ENCODE measurements at regions not wholly inside any gene's neighbourhood (a gene's known extent, or its start where the extent isn't known, plus 50 kb on each side); places are given as distances from the start of the nearest gene placed in this dataset.

- Histone ChIP-seq H3K79me2 (ENCODE audit: control insufficient read depth, insufficient read depth, low read length) (no peaks in the 10 kb centered on the region), H3K9ac (ENCODE audit: insufficient read depth, low read length) (no peak overlapping the region), H3K27ac (ENCODE audit: insufficient read depth, low read length) (no peak overlapping the region), H3K4me2 (ENCODE audit: extremely low read depth, insufficient read depth, low read length) (no peak overlapping the region), H3K4me3 (replicated peaks in 1 of 4; ENCODE audit: control extremely low read depth in 1 of 4, insufficient read depth in 1 of 4, low read depth in 3 of 4, low read length in 4 of 4) (no peak overlapping the region), H3K4me1 (ENCODE audit: control insufficient read depth, extremely low read depth, insufficient read depth, low read length) (no peaks in the 10 kb centered on the region), H2AFZ (ENCODE audit: low read length) (no peak overlapping the region), H3K27me3 (ENCODE audit: control insufficient read depth, insufficient read depth, low read length) (peaks cover 4% of the 10 kb centered on the region), H3K9me3 (ENCODE audit: control insufficient read depth, insufficient read depth, low read depth, low read length) (no peaks in the 10 kb centered on the region), H4K20me1 (ENCODE audit: control insufficient read depth, extremely low read depth, insufficient read depth, low read length) (no peaks in the 10 kb centered on the region), H3K36me3 (ENCODE audit: control insufficient read depth, insufficient read depth, low read length) (no peaks in the 10 kb centered on the region)
- TF ChIP-seq CTCF (conservative IDR thresholded peaks at IDR 0.05 in 1 of 2, IDR thresholded peaks at IDR 0.05 in 1 of 2; ENCODE audit: low read depth in 1 of 2, low read length in 2 of 2) (no peak), EZH2 (IDR thresholded peaks at IDR 0.05; ENCODE audit: low read length, missing control alignments) (no peak)
- DNase-seq (ENCODE audit: low read depth in 2 of 2): no peak
These were observed 175.9 kb upstream of the TNRC6C start for GRCh38 chr17:77782611-77783010.

- no peaks in the 10 kb centered on the region for H4K20me1 ChIP-seq (ENCODE audit: control insufficient read depth, extremely low read depth, insufficient read depth, low read length)
- no peak overlapping the region for H3K27ac ChIP-seq (ENCODE audit: insufficient read depth, low read length)
- H3K9ac ChIP-seq (ENCODE audit: insufficient read depth, low read length): no peak overlapping the region
- H3K9me3 ChIP-seq (ENCODE audit: control insufficient read depth, insufficient read depth, low read depth, low read length): no peaks in the 10 kb centered on the region
- H2AFZ ChIP-seq (ENCODE audit: low read length): no peak overlapping the region
- H3K79me2 ChIP-seq (ENCODE audit: control insufficient read depth, insufficient read depth, low read length): no peaks in the 10 kb centered on the region
- no peak overlapping the region for H3K4me3 ChIP-seq (replicated peaks in 1 of 4; ENCODE audit: control extremely low read depth in 1 of 4, insufficient read depth in 1 of 4, low read depth in 3 of 4, low read length in 4 of 4)
- TF ChIP-seq EZH2 (IDR thresholded peaks at IDR 0.05; ENCODE audit: low read length, missing control alignments): no peak
- TF ChIP-seq CTCF (conservative IDR thresholded peaks at IDR 0.05 in 1 of 2, IDR thresholded peaks at IDR 0.05 in 1 of 2; ENCODE audit: low read depth in 1 of 2, low read length in 2 of 2): no peak
- no peaks in the 10 kb centered on the region for H3K36me3 ChIP-seq (ENCODE audit: control insufficient read depth, insufficient read depth, low read length)
- DNase-seq (ENCODE audit: low read depth in 2 of 2): no peak
- no peaks in the 10 kb centered on the region for H3K4me1 ChIP-seq (ENCODE audit: control insufficient read depth, extremely low read depth, insufficient read depth, low read length)
- no peak overlapping the region for H3K4me2 ChIP-seq (ENCODE audit: extremely low read depth, insufficient read depth, low read length)
- peaks cover 4% of the 10 kb centered on the region for H3K27me3 ChIP-seq (ENCODE audit: control insufficient read depth, insufficient read depth, low read length)
These were observed 174.3 kb upstream of the TNRC6C start for GRCh38 chr17:77783991-77784820.

GRCh38 chr17:77785312-77785905 lies 173.1 kb upstream of the TNRC6C start:
- Histone ChIP-seq H3K9ac (ENCODE audit: insufficient read depth, low read length) (no peak overlapping the region), H3K9me3 (ENCODE audit: control insufficient read depth, insufficient read depth, low read depth, low read length) (no peaks in the 10 kb centered on the region), H3K4me1 (ENCODE audit: control insufficient read depth, extremely low read depth, insufficient read depth, low read length) (no peaks in the 10 kb centered on the region), H3K36me3 (ENCODE audit: control insufficient read depth, insufficient read depth, low read length) (no peaks in the 10 kb centered on the region), H3K27me3 (ENCODE audit: control insufficient read depth, insufficient read depth, low read length) (no peaks in the 10 kb centered on the region), H2AFZ (ENCODE audit: low read length) (no peak overlapping the region), H3K4me2 (ENCODE audit: extremely low read depth, insufficient read depth, low read length) (no peak overlapping the region), H3K27ac (ENCODE audit: insufficient read depth, low read length) (no peak overlapping the region), H3K4me3 (replicated peaks in 1 of 4; ENCODE audit: control extremely low read depth in 1 of 4, insufficient read depth in 1 of 4, low read depth in 3 of 4, low read length in 4 of 4) (no peak overlapping the region), H4K20me1 (ENCODE audit: control insufficient read depth, extremely low read depth, insufficient read depth, low read length) (no peaks in the 10 kb centered on the region), H3K79me2 (ENCODE audit: control insufficient read depth, insufficient read depth, low read length) (no peaks in the 10 kb centered on the region)
- DNase-seq (ENCODE audit: low read depth in 2 of 2): no peak
- TF ChIP-seq CTCF (conservative IDR thresholded peaks at IDR 0.05 in 1 of 2, IDR thresholded peaks at IDR 0.05 in 1 of 2; ENCODE audit: low read depth in 1 of 2, low read length in 2 of 2) (no peak), EZH2 (IDR thresholded peaks at IDR 0.05; ENCODE audit: low read length, missing control alignments) (no peak)
